ENCODE measurements at regions not wholly inside any gene's neighbourhood (a gene's known extent, or its start where the extent isn't known, plus 50 kb on each side); places are given as distances from the start of the nearest gene placed in this dataset.

DNA sequence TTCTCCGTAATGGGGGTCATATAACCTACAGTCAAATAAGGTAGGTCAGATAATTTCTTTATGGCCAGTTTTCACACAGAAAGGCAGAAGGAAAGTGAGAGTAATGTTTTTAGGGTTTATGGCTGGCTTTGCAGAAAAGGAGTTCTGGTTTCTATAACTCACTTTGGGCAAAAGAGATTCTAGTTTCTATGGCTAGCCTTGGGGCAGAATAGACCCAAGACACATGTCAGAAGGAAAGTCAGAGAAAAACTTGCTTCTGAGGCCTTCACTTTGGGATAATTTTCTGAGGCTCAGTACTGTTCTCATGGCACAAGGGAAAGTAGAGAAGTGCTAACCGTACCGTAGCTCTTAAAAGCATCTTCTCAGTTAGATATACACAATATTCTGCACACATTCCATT lies 1145.3 kb downstream of the EFNA5 start:
- no peak overlapping the region for H3K4me3 ChIP-seq (ENCODE audit: low read depth, low read length)
- TF ChIP-seq, protein P1, sequence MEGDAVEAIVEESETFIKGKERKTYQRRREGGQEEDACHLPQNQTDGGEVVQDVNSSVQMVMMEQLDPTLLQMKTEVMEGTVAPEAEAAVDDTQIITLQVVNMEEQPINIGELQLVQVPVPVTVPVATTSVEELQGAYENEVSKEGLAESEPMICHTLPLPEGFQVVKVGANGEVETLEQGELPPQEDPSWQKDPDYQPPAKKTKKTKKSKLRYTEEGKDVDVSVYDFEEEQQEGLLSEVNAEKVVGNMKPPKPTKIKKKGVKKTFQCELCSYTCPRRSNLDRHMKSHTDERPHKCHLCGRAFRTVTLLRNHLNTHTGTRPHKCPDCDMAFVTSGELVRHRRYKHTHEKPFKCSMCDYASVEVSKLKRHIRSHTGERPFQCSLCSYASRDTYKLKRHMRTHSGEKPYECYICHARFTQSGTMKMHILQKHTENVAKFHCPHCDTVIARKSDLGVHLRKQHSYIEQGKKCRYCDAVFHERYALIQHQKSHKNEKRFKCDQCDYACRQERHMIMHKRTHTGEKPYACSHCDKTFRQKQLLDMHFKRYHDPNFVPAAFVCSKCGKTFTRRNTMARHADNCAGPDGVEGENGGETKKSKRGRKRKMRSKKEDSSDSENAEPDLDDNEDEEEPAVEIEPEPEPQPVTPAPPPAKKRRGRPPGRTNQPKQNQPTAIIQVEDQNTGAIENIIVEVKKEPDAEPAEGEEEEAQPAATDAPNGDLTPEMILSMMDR (IDR thresholded peaks at IDR 0.05; ENCODE audit: insufficient read depth, low read length, missing control alignments) = no peak
- no peak for DNase-seq (ENCODE audit: low read depth, low spot score)
- ChIA-PET POLR2A (no interaction called here), CTCF (no interaction called here)

DNA sequence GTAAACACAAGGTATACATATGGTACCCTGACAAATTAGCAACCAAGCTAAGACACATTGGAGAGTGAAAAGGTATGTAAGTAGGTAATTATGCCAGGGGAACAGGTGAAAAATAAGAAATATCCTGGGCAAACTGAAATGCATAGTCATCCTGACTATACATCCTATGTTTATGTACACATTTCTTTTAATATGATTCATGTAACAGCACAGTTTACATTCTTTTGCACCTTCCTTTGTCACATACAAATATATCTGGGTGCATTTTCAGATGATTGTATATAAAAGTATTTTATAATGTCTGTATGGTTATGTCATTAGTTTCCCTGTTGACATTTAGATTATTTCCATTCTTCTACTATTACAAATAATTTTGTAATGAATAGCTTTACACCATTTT lies 1146.9 kb downstream of the EFNA5 start:
- CTCF ChIA-PET = no interaction called here
- POLR2A ChIA-PET = no interaction called here
- no peak overlapping the region for H3K4me3 ChIP-seq (ENCODE audit: low read depth, low read length)
- TF ChIP-seq, protein P1 (IDR thresholded peaks at IDR 0.05; ENCODE audit: insufficient read depth, low read length, missing control alignments) = no peak
- no peak for DNase-seq (ENCODE audit: low read depth, low spot score)

DNA sequence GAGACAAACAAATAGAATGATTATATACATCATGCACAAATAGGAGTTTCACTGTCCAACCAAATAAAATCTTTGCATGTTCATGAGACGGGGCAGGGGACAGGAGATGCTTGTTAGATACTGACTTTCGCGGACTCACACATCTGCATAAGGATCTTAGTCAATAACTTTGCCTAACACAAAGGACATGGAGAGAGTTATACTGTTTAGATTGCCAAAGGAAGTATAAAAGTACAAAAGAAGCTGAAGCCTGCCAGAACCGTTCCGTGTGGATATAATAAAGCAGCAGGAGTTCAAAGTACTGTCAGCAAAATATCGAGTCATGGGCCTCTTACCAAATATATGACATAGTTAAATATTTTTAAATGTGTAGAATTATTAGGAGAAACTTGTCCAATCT lies 1148.4 kb downstream of the EFNA5 start:
- no peak for DNase-seq (ENCODE audit: low read depth, low spot score)
- CTCF ChIA-PET = no interaction called here
- no peak overlapping the region for H3K4me3 ChIP-seq (ENCODE audit: low read depth, low read length)
- TF ChIP-seq, protein P1 (IDR thresholded peaks at IDR 0.05; ENCODE audit: insufficient read depth, low read length, missing control alignments) = no peak
- POLR2A ChIA-PET = no interaction called here

DNA sequence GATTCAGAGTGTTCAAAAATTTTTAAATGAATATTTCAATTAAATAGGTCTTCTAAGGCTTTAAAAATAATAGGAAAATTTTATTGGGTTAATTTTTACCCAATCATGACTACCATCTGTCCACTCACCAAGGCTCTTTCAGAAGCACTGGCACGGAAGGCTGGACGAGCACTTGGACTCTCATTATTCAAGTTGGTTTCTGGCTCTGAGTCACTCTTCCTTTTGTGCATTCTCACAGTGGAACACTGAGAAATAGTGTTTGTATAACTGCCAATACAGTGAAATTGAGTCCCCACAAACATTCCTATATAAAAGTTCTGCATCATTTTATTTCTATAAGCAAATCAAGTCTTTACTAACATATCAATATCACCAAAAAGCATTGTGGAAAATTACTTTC lies 1149.0 kb downstream of the EFNA5 start:
- TF ChIP-seq, protein P1 (IDR thresholded peaks at IDR 0.05; ENCODE audit: insufficient read depth, low read length, missing control alignments) = no peak
- DNase-seq (ENCODE audit: low read depth, low spot score) = peak; percentile 16
- H3K4me3 ChIP-seq (ENCODE audit: low read depth, low read length) = no peak overlapping the region
- ChIA-PET POLR2A (no interaction called here), CTCF (no interaction called here)

DNA sequence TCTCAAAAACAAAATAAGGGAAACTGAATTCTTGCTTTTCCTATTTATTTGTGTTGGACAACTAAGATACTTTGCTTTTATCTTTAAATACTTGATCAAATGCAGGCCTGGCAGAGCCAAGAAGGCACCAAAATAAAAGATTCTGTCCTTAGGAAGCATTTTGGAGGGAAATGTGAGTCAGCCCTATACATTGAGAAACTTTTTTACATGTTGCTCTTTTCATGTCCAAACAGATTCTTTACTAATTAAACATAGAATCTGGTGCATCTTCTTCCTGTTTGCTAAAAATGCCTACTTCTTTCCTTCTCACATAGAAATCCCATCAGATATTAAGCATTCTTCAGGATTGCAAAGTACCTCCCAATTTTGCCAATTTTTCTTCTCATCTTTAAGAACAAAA lies 1160.4 kb downstream of the EFNA5 start:
- ChIA-PET POLR2A (no interaction called here), CTCF (no interaction called here)

DNA sequence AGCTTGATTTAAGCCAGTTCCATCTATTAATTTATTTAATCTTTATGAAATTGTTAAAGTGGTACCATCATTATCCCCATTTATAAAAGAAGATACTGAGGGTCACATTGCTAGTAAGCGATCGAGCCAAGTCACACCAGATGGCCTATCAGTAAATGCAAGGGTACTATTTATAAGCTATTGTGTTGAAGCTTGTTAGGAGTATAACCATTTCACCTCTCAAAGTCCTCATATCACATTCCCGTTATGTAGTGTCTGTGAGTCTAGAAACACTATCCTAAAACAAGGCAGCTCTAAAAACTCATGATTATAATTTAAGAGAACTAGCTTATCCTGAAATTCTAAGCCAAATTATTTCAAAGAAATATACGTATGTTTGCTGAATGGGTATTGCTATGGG lies 1161.8 kb downstream of the EFNA5 start:
- CTCF ChIA-PET = no interaction called here
- TF ChIP-seq, protein P1 (IDR thresholded peaks at IDR 0.05; ENCODE audit: insufficient read depth, low read length, missing control alignments) = no peak
- POLR2A ChIA-PET = no interaction called here
- H3K4me3 ChIP-seq (ENCODE audit: low read depth, low read length) = no peak overlapping the region
- no peak for DNase-seq (ENCODE audit: low read depth, low spot score)

More for the DNA sequence above, 1160.4 kb downstream of the EFNA5 start:
- no peak for DNase-seq (ENCODE audit: low read depth, low spot score)
- TF ChIP-seq, protein P1 (IDR thresholded peaks at IDR 0.05; ENCODE audit: insufficient read depth, low read length, missing control alignments) = no peak
- no peak overlapping the region for H3K4me3 ChIP-seq (ENCODE audit: low read depth, low read length)
